HepG2 (cell line): ENCODE measurements at regions not wholly inside any gene's neighbourhood (a gene's known extent, or its start where the extent isn't known, plus 50 kb on each side); places are given as distances from the start of the nearest gene placed in this dataset.

Experiments used
- ARID3A ChIP-seq: IDR thresholded peaks from 2 replicates; pipeline ENCODE4 v1.6.1; 2012; ENCODE audit warnings: low read depth, low read length, improper control_type of control experiment
- SMAD1 ChIP-seq: sonication (generic); formaldehyde crosslinking; IDR thresholded peaks from 2 replicates; pipeline ENCODE4 v1.4.0; 2020; ENCODE audit warnings: missing genetic modification reagents, low read depth, mild to moderate bottlenecking, borderline replicate concordance

DNA sequence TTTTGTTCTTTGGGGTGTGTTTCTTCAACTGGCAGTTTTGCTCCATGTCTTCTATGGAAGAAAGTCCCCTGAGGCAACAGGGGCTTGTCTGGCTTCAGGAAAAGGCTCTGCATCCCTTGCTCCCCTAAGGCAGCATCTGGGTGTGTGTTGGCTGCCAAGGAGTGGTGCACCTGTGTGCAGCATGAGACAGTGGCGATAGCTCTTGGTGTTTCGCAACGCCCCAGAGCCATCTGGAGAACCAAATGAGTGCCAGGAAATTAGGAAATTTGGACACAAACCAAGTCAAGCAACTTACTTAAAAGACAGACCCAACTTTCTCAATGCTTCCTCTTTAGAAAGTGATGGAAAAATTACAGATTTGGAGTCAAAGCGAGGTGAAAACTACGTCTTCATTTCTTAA, 1044.4 kb upstream of the CNTNAP5 start:
- TF ChIP-seq ARID3A, result no peak
- no peak for TF ChIP-seq SMAD1 (CRISPR knock-in tag)
